Erythroblast (primary cell): ENCODE measurements at regions not wholly inside any gene's neighbourhood (a gene's known extent, or its start where the extent isn't known, plus 50 kb on each side); places are given as distances from the start of the nearest gene placed in this dataset.

Source experiments
- GATA1 ChIP-seq: IDR thresholded peaks from 2 replicates; pipeline ENCODE4 v1.6.1; 2011; ENCODE audit warnings: low read depth, mild to moderate bottlenecking, control low read depth, low read length, moderate library complexity
- POLR2A ChIP-seq: IDR thresholded peaks from 2 replicates; pipeline ENCODE4 v1.6.1; 2011; ENCODE audit warnings: mild to moderate bottlenecking, low read length

GRCh38 chr18:68441241-68441640 is 273.7 kb downstream of the TMX3 start:
- no peak for TF ChIP-seq POLR2A
- TF ChIP-seq GATA1 = no peak
